ENCODE measurements at regions not wholly inside any gene's neighbourhood (a gene's known extent, or its start where the extent isn't known, plus 50 kb on each side); places are given as distances from the start of the nearest gene placed in this dataset.

DNA sequence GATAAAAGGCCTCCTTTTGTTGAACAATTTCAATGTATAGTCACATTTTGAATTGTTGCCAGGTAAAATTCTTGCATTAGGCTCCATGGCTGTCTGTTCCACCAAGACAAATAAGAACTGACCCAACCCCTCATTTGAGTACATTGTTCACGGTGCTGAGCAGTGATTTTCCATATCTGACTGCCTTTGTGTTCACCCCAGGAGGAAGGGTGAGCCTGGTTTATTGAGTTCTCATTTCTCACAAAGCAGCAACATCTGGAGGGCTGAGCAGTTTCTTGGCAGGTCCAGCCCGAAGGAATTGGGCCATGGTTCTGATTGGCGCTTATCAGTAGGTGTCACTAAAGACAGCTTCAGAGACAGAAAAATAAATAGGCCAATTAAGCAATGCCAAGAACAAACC, 149.1 kb downstream of the BMP4 start:
- DNase-seq (ENCODE audit: low spot score) = no peak

DNA sequence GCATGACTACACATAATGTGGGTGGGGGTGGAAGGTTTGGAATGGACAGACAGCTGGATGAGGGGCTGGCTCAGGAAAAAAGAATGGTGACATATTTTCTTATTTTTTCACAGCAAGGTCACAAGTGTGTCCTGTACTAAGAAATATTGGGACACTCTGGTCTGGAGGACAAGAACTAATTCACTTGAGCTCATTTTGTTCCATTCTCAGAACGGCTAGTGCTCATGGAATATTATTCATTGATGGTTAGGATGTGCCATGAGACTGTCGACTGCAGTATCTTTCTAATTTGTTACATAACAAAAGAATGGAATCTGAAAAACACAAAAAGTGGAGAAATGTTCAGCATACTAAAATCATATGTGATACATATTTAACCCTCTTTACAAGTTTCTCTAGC, 149.5 kb downstream of the BMP4 start:
- DNase-seq (ENCODE audit: low spot score) = no peak

DNA sequence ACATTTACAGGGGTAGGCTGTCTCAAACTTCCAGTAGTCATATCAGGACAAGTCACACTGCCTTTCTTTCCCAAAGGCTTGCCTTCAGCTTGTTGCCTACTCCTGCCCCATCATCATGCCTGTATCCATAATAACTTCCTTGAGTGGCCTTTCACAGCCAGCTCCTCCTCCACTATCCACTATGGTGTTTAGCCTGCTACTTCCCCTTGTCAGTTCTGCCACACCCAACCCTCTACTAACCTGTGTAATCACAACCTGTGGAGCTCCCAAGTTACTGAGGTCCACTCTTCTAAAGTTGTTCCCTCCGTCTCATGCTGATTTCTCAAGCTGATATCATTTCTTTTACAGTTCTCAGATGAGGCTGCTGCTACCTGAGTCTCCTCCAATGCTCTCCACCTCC, 159.9 kb downstream of the BMP4 start:
- DNase-seq (ENCODE audit: low spot score) = no peak

DNA sequence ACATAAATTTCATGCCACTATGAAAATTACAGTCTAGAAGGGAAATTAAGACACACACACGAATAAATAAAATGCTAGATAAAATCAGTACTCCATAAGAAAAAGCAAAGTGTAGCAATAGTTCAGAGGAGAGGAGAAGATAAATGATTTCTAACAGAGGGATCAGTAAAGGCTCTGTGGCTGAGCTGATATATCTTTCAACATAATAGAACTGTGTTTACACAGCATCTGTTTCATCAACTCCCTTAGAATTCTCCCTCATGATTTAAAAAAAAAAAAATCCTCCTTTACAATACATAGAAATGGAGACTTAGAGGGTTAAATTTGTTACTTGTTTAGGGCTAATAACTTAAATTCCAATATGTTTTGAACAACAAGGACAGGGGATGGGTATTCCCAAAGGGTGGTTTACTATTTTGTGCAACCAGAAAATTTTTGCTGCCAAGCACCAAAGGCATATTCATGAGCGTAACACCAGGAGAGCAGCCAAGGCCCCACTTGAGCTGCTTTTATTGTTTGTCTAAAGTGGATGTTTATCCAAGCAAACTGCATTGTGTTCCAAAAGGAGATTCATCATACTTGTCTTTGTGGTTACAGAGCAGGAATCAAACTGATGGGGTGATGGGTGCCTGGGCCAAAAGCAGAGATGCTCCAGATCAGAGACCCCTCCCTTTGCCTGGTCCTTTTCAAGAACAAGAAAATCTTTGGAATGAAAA, 162.7 kb downstream of the BMP4 start:
- peak; percentile 20 for DNase-seq (ENCODE audit: low spot score)

DNA sequence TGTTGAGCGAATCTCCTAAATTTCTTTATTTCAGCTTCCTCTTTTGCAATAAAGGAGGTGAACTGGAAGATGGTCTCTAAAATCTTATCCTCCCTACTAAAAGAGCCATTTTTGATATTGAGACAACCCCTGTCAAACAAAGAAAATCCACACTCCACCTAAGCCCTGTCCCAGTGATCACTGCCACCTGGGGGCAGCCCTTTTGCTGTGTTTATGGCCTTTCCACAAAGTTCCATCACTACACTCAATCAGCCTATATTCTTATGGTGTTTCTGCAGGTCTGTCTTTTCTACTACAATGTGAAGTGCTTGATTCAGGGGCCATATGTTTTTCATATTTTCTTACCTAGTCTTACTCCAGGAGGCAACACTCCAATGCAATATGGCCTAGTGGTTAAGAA, 163.7 kb downstream of the BMP4 start:
- DNase-seq (ENCODE audit: low spot score) = no peak

DNA sequence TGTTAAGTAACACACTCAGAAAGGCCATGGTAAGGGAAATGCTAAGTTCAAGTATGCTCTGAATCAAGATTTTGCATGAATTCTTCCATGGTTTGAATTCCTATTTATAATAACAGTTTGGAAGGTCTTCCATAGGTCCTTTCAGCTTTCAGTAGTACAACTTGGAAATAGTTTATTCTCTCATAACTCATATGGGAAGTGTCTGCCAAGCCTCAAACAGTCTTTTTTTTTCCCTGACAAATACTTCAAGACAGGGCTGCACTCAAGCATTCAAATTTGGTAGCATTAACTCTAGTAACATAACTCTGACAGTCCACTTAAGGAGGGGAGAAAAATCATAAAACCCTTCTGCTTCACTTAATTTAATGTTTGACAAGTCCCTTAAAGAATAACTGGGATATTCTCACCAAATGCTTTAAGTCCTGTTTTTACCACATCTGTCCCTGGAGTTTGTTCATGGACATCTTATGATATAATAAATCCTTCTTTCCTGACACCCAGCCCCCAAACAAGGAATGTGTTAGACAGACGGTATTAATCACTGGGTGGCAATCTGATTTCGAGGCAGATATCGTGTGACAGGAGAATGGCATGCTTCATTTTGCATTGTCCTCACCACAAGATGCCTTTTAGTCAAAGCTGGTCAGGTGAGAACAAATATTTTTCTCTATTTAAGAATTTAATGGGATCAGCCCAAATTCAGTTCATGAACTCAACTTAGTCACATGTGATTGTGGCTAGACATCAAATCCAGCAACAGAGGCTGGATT, 165.7 kb downstream of the BMP4 start:
- DNase-seq (ENCODE audit: low spot score) = no peak

DNA sequence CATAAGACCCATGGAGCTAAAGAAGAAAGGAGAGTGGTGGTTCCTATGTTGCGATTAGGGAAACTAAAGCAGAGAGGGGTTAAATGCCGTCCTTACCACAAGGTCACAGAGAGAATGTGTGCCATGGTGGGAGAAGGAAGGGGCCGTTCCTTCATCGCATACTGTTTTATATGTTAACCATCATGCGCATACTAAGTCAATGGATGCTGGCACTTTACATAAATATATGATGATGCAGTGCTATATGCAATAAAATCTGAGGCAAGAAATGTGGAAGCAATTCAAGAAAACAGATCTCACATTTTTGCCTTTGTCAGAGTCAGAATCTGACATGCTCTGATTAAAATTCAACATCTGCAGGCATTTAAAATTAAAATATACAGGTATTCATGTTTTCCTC, 168.1 kb downstream of the BMP4 start:
- DNase-seq (ENCODE audit: low spot score) = no peak

DNA sequence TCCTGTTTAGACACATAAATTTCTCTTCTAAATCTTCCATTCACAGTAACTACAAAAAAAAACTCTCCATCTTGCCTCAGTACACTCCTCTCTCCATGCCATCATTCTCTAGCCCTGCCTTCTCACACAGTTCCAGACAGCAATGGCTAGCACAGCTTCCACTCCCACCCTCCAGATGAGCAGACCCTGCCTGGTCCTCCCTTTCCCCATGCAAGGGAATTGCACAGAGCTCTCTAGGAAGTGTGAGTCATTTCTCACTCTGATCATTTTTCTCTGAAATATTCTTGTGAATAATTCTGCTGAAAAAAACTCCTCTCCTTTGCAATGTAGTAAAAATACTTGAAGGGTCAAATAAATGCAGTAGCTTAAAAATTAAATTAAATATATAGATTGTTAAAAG, 170.6 kb downstream of the BMP4 start:
- DNase-seq (ENCODE audit: low spot score) = no peak

DNA sequence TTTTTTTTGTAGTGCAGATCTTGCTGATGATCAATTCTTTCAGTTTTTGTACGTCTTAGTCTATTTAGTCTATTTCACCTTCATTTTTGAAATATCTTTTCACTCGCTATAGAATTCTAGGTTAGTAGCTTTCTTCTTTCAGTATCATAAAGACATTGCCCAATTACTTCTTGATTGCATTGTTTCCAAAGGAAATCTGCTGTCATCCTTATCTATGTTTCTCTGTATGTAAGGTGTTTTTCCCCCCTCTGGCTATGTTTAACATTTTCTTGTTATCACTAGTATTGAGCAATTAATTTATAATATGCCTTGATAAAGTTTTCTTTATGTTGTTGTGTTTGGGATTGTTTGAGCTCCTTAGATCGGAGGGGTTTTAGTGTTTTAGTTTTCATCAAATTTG, 171.9 kb downstream of the BMP4 start:
- DNase-seq (ENCODE audit: low spot score) = no peak

DNA sequence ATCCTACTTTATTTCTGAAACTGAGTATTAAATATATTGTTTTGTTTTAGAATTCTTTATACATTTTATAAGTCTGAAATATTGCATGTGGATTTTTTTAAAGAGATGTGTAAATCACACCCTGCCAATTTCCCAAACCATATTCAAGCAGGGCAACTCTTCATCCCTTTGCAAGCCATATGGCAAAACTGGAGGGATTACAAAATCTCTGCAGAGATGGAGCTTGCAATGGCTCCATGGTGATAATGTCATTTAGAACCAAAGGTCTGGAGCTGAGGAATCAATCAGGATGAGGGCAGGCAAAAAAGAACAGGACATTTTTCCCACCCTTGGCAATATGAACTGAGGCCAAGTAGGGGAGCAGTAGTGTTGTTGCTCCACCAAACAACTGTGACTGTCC, 173.4 kb downstream of the BMP4 start:
- DNase-seq (ENCODE audit: low spot score) = no peak

DNA sequence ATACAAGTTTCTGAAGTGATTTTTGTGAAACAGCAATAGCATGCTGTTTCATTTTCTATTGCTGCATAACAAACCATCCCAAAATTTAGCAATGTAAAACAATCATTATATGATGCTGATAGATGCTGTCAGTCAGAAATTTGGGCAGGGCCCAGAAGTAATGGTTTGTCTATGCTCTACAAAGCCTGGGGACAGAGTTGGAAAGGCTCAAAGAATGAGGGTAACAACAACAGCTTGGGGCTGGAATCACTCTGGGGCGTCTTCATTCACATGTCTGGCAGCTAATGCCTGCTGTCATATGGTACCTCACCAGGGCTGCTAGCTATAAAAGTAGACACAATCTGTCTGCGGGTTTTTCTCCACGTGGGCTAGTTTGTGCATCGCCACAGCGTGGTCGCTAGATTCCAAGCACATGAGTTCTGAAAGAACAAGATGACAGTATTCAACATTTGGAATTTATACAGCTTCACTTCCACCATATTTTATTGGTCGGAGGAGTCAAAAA, 176.5 kb downstream of the BMP4 start:
- DNase-seq (ENCODE audit: low spot score) = no peak

DNA sequence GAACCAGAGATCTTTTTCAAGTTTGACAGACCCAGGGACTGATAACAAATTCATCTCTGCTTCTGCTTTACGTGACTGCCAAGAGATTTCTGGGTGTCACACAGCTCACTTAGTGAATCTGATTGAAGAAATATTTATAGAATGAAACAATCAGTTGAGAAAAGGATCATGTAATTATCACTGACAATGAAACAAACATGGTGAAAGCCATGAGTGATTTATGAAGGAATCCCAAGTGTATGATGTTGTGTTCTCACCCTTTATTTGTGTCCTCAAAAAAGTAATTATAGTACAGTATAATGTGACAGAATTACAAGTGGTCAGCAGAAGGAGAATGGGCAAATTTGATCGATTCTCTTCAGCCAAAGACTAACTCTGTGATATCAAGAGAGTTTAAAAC, 177.3 kb downstream of the BMP4 start:
- DNase-seq (ENCODE audit: low spot score) = no peak

DNA sequence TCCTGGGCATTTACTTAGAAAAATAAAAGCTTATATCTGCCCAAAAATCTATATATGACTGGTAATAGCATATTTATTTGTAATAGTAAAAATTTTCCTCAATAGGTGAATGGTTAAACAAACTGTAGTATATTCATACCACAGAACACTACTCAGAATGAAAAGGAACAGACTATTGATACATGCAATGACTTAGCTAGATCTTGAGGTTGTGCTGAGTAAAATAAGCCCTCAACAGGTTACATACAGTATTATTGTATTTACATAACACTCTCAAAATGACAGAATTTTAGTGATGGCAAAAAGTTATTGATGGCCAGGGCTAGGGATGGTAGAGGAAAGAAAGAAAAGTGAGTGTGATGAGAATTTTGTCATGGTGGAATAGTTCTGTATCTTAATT, 178.4 kb downstream of the BMP4 start:
- DNase-seq (ENCODE audit: low spot score) = no peak

DNA sequence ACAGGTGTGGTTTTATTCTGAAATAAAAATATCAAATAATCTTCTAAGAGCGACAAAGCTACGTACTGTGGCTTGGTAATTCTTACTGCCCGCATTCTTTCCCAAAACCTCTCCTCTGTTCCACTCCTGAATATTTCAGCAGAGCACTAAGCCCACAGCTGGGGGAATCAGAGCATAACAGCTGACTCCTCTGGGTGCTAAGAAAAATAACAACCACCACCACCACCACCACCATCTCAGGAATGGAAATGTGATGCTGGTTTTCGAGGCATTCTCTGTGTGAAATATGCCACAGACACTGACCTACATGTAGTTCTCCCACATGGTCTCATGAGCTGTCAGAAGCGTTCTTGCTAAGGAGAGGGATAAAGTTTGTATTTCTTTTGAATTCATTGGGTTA, 183.7 kb downstream of the BMP4 start:
- DNase-seq (ENCODE audit: low spot score) = no peak

DNA sequence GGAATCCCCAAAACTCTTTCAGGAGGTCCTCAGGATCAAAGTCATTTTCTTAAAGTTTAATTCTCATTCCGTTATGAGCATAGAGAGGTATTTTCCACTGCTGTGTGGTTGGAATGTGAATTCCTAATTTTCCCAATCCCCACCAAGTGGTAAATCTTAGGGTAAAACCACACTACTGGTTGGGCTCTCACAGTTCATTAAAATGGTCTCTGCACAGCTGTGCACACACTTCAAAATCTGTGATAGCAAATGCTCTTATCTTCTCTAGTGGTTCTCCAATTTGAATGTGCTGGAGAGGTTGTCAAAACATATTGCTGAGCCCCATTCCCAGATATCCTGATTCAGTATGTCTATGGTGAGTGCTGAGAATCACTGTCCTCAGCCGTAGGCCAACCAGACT, 189.1 kb downstream of the BMP4 start:
- DNase-seq (ENCODE audit: low spot score) = no peak

DNA sequence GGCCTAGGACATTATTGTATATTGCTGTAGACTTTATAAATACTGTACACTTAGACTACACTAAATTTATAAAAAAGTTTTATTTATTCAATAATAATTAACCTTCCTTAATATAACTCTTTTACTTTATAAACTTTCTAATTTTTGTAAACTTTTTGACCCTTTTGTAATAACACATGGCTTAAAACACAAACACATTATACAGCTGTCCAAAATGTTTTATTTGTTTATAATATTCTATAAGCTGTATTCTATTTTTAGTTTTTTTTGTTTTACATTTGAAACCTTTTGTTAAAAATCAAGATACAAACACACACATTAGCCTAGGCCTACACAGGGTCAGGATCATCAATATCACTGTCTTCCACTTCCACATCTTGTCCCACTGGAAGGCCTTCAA, 190.0 kb downstream of the BMP4 start:
- no peak for DNase-seq (ENCODE audit: low spot score)

DNA sequence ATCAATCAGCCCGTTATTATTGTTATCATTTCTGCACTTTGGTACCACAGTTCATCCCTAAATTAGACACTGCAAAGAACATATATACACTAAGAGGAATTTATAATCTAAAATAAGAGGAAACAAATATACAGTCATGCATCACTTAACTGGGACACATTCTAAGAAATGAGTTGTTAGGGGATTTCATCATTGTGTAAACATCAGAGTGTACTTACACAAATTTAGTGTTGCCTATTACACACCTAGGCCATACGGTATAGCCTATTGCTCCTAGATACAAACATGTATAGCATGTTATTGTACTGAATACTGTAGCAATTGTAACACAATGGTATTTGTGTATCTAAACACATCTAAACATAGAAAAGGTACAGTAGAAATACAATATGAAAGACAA, 190.5 kb downstream of the BMP4 start:
- no peak for DNase-seq (ENCODE audit: low spot score)

DNA sequence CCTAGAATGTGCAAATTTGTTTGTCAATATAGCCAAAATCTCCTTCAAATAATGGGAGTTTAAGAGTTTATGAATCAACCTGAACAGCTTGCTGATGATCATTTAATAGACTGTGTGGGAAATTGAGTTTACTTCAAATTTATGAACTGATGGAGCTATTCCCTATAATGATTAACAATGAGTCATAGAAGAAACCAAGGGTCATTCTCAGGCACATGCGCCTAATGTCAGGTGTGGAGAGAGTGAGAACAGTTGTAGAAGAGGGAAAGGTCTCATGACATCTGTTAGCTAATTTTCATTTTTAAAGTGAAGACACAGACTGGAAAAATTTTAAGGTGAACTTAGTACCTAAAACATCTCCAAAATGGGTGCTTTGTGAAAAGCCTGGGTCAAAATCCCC, 191.8 kb downstream of the BMP4 start:
- no peak for DNase-seq (ENCODE audit: low spot score)

DNA sequence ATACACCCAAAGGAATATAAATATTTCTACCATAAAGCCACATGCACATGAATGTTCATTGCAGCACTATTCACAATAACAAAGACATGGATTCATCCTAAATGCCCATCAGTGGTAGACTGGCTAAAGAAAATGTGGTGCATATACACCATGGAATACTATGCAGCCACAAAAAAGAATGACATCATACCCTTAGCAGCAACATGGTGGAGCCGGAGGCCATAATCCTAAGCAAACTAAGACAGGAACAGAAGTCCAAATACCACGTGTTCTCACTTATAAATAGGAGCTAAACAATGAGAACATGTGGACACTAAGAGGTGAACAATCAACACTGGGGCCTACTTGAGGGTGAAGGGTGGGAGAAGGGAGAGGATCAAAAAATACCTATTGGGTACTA, 198.5 kb downstream of the BMP4 start:
- DNase-seq (ENCODE audit: low spot score) = no peak

DNA sequence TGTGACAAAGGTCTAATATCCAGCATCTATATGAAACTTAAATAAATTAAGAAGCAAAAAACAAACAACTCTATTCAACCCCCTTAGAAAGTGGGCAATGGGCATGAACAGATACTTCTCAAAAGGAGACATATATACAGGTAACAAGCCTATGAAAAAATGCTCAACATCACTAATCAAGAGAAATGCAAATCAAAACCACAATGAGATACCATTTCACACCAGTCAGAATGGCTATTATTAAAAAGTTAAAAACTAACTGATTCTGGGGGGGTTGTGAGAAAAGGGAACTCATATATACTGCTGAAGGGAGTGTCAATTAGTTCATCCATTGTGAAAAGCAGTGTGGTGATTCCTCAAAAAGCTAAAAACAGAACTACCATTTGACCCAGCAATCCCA, 198.9 kb downstream of the BMP4 start:
- no peak for DNase-seq (ENCODE audit: low spot score)

DNA sequence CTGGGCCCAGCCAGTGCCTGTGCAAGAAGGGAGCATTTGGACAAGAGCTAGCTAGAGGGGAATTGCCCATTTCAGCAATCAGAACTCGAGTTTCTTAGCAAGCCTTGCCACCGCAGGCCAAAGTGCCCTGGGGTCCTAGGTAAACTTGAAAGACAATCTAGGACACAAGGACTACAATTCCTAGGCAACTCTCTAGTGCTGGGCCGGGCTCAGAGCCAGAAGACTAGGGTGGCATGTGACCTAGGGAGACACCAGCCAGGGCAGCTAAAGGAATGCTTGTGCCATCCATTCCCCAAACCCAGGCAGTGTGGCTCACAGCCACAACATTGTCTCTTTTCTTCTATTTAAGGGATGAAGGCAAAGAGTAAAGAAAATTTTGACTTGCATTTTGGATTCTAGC, 205.0 kb downstream of the BMP4 start:
- peak; percentile 48 for DNase-seq (ENCODE audit: low spot score)

DNA sequence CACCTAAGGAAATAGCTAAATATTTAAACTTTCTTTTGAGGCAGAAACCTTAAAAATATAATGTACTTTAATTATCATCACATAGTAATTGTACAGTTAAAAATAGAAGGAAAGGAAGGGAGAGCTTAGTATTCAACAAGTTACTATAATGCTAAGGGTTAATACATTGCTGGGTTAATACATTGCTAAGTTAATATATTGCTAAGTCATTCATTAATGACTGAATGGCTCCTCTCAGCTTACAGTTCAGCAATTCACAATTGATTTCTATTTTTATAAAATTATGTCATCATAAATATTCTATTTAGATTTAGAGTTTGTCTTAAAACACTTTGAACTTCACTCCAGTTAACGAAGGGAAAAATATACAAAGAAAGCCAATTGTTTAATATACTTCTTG, 207.9 kb downstream of the BMP4 start:
- DNase-seq (ENCODE audit: low spot score) = no peak

DNA sequence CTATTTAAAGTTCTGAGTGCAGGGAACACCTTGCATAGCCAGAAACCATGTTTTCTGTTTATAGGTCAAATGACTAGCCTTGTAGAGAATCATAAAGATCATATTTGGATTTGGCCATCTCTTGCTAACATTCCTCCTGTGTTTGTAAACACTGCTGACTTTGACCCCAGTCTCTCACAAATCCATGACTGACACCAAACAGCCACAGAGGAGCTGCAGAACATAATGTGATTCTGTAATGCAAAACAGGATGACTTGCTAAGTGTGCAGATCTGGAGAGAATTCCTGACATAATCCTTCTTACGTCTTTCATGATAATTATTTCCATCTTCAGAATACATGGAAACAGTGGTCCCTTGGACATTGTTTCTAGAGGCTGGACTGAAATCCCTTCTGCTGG, 211.8 kb downstream of the BMP4 start:
- DNase-seq (ENCODE audit: low spot score) = no peak

DNA sequence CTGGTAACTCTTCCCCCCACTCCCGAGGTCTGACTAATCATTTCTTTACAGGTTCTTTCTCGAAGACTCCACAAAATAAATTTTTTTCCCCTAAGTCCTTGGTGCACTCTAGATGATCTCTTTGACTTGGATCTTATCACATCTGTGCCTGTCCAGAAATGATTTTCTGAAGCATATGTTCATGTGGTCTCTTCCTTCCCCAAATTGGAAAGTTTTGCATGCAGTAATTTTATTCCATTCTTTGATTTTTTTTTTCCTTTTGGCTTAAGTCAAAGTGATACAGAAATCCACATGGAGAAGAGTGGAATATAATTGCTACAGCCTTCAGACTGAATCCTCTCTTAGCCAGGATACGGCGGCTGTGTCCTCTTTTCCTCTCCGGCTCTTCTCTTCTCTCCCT, 213.3 kb downstream of the BMP4 start:
- DNase-seq (ENCODE audit: low spot score) = no peak

Measured in mucosa of gallbladder (tissue), 1 donor.